NCI-H1694 treated with DMSO at 0.1 percent for 48 hours (cell line): ENCODE measurements at regions not wholly inside any gene's neighbourhood (a gene's known extent, or its start where the extent isn't known, plus 50 kb on each side); places are given as distances from the start of the nearest gene placed in this dataset.
"Not testable (repeated sequence)": the region's sequence is repeated elsewhere in the genome, so short reads cannot be mapped to it uniquely, and the experiment has no call there.

ENCODE experiments used
- DNase-seq: peaks from one replicate; lab custom pipeline; 2025; lab: John Stamatoyannopoulos, UW

DNA sequence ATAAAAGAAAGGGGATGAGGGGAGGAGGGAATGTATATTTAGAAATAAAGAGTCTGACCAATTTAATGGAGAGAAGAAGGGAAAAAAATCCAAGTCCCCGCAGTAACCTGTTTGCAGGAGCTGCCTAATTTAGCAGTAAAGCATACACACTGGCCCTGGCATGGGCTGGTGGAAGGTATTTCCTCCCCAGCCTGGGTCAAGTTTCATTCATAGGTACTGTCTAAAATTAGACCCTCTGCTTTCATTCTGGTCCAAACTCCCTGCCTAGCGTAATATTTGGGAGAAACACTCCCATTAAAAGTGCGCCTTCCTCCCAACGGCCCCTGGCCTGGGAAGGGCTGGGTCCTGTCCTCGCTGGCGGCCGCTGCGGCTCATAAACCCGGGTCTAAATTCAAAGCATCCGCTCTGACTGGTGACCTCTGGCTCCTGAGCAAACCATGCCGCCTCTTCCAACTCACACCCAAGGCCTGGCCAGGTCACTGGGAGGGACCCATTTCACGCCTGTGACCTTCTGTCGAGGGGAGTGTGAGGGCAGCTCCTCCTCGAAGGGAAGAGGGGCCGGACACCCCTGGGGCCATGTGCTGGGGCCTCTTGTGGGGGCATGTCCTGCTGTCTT lies 123.2 kb downstream of the FGF18 start:
- no peak for DNase-seq

DNA sequence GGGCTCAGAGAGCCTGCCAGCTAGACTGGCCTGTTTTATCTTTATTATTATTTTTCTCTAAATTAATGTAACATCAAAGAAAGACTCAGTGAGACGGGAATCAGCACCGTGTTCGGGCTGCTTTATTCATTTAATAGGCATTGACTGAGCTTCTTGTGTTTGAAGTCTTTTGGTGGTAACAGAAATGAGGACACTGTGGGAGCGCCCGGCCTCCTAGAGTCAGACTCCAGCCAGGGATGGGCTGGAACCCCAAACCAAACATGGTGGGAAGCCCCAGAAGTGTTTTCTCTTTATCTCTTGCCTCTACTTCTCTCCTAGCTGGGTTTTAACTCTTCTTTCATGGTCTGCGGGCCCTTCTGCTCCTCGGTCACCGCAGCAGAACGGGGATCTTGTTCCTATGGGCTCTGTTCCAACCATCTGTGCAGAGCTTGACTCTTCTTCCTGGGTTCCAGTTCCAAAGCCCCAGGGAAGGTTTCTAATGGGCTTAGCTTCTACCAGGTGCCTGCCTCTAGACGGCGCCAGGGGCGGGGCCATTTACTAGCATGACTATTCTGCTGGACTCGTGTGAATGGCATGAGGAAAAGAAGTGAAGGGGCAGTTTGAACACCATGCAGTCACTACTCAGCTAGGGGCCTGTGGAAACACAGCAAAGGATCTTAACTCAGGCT lies 123.8 kb downstream of the FGF18 start:
- DNase-seq: peak; percentile 10

DNA sequence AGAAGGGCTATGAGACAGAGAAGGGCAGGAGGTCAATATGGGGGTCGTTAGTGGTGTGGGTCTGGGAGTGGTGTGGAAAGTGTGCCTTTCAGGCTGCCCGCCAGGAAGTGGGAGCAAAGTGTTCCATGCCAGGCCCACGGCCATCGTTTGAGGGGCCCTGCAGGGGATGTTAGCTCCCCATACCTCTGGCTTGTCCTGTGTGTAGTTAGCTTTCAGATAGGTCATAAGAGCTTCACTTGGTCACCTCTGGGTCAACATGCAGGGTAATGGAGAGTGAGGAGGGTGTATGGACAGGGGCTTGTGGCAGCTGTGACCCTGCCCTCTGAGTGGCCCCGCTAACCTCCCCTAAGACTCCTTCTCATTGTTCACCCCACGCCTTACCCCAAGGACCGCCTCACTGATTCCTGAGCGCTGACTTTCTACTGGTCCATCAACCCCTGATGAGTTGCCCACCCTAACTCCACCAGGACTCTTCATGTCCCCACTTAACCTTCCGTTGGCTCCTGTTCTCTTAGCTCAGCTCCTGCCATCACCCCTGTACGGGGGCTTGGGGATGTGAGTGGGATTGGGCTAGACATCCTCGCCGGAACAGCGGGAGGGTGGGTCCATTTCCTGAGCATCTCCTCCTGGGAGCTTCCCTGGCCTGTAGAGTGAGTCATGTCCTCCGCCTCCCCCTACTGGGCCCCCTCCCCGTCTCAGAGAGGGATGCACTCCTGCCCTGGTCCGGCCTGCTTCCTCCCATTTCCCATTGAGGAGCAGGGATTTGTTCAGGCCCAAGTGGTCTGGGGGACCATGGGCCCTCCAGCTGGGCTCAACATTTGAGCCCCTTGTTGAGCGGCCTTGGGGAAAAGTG lies 125.7 kb downstream of the FGF18 start:
- no peak for DNase-seq

DNA sequence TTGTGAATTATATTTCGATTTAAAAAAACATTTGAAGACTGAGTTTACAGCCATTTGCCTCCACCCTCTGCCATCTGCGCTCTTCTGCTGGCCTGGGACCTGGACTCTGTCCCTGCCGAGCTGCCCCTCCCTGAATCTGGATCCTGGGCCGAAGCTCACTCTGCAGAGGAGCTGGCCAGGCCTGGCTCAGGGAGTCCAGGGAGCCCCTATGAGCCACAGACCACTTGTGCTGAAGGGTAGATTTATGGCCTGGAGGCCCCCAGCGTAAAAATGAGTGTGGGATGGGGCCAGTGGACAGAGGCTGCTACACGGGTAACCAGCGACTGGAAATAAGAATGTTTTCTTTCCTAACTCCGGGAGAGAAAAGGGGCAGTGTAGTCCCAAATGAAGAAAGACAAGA lies 129.8 kb downstream of the FGF18 start:
- DNase-seq: no peak

DNA sequence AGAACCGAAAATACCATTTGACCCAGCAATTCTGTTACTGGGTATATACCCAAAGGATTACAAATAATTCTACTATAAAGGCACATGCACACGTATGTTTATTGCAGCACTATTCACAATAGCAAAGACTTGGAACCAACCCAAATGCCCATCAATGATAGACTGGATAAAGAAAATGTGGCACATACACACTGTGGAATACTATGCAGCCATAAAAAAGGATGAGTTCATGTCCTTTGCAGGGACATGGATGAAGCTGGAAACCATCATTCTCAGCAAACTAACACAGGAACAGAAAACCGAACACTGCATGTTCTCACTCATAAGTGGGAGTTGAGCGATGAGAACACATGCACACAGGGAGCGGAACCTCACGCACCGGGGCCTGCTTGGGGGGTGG lies 134.4 kb downstream of the FGF18 start:
- not testable (repeated sequence) for DNase-seq

DNA sequence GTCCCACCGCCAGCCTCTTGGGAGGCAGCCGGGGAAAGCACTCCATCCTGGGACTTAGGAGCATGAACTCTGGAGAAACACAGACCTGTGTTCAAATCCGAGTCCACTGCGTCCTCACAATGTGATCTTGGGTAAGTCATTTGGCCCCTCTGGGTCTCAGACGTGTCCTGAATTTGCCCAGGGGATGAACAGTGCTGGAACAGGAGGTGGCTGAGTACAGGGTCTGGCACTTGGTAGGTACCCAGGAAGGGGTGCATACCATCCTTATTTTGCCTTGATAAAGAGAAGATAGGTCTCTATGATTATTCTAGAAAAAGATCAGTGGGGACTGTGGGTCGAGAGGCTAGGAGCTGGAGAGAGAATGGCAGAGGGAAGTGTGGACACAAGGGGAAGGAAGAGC lies 135.7 kb downstream of the FGF18 start:
- no peak for DNase-seq

DNA sequence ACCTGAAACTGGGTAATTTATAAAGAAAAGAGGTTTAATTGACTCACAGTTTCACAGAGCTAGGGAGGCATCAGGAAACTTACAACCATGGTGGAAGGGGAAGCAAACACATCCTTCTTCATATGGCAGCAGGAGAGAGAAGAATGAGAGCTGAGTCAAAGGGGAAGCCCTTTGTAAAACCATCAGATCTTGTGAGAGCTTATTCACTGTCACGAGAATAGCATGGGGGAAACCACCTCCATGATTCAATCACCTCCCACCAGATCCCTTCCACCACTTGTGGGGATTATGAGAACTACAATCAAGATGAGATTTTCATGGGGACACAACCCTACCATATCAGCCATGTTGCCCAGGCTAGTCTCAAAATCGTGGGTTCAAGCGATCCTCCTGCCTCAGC lies 143.4 kb downstream of the FGF18 start:
- DNase-seq: no peak

DNA sequence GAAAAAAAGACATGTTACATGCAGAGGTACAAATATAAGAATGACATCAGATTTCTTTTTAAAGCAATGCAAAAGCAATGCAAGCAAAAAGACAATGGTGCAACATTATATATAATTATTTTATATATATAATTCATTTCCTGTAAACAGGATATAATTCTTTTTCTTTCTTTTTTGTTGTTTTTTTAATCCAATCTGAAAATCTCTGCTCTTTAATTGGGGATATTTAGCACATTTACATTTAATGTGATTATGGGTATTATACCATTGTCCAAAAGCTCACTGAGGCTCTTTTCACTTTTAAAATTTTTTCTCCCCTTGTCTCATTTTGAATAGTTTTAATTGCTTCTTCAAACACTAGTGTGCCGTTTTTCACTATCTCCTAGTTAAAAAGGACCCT lies 148.9 kb downstream of the FGF18 start:
- DNase-seq: no peak

DNA sequence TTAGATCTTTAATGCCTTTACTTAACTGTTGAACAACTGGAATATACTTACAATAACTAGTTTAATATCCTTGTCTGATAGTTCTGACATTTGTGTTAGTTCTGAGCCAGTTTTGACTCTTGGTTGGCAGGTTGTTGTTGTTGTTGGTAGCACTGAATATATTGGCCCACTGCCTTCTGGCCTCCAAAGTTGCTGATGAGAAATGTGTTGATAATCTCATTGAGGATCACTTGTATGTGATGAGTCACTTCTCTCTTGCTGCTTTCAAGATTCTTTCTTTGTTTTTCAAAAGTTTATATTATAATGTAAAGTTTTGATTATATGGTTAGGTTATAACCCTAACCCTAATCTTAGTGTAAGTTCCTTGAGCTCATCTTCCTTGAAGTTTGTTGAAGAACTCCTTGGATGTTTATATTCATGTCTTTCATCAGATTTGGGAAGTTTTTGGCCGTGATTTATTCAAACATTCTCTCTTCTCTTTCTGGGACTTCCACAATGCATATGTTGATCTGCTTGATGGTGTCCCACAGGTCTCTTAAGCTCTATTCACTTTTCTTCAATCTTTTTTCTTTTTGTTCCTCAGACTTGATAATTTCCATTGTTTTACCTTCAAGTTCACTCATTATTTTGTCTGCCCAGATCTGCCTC lies 149.7 kb downstream of the FGF18 start:
- no peak for DNase-seq

DNA sequence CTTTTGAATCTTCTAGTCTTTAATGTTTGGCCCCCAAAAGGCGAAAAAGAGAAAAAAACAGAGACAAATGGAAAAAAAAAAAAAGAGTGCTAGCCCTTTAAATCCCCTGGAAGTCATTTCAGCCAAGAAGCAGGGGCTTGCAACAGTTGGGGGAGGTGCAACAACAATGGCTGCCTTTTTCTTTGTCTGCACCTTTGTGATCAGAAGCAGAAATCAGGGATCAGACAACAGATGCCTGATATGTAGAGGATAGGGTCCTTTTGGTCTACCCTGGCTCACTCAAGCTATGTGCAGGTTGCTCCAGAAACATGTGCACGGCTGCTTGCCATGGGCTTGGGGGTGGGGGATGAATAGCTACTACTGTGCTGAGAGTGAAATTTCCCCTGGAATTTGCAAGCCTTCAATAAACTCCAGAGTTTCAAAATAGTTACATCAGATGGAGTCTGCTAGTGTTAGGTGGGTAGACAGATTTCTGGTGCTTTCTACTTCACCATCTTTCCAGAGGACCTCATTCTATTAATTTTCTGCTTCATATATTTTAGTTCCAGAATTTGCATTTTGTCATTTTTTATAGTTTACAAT lies 150.9 kb downstream of the FGF18 start:
- no peak for DNase-seq

DNA sequence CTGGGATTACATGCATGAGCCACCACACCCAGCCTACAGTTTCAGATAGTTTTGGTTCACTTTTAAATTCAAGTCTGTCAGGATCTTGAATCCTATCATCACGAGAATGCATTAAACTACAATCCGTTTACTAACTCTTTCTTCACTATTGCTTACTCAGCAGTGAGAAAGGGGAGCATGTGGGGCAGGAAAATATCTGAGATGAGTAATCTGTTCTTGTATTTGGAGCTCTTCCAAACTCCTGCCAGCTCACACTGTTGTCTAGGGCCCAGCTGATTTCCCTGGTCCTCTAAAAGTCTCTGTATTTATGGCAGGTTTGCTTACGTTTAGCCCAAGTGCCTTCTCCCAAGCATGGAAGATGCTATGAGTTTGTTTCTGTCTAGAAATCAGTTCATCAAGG lies 152.2 kb downstream of the FGF18 start:
- DNase-seq: no peak

DNA sequence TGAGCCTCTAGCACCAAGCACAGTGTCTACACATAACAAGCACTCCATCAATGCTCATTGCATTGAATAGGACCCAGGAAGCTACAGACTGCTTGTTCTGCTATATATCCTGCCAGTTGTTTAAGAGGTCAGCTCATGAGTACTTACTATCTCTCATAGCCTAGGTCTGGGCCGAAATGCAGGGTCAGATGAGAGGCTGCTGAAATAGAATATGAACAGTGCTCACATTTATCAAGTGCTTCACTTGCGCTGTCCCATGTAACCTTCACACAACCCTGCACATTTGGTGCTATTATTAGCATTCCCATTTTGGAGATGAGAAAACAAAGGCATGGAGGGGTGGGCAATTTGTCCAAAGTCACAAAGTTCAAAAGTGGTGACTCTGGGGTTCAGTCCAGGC lies 153.6 kb downstream of the FGF18 start:
- no peak for DNase-seq

DNA sequence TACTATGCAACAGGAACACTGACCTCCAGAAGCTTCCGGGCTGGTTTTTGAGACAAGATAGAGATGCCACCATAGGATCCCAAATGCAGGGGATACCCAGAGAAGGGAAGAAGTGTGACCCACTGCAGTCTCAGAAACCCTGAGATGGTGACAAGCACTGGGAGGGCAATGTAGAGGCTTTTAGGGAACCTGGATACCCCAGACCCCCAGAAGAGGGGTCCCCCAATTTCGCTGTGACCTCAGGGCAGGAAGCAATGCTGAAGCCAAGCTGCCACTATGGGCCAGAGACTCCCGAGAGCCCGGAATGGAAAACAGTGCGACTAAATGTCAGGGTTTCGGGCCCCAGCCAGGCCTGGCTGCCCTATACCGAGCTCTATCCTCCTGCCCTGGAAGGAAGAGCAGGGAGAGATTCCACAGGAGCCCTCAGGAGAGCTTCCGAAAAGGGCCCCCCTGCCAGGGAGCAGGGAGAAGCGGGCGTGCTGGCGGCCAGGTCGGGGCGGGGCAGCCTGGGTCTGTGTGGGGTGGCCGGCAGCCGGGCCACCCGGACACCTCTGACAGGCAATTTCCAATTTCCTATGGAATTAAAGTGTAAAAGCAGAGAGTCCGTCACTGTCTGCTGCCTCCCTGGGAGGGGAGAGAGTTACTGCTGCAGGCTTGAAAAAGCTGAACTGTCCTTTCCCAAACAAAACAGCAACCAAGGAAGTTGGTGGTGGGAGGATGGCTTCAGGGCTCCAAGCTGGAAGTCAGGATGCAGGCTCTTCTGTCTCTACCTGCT lies 154.2 kb downstream of the FGF18 start:
- DNase-seq: no peak

DNA sequence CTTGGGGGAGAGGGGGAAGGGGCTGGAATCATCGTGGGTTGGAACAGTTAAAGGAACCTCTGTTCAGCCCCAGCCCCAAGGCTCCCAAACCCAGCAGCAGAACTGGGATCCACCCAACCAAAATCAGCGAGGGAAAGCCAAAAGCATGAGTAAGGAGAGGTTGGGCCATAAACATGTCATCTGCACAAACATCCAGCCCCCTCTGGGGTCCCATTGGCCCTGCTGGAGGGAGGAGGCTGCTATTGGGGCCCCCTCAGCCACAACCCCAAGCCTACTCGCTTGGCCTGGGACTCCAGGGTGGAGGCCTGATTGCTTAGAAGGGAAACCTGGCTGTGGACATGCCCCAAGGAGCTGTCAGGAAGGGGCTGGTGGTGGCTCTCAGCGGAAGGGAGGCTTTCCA lies 154.9 kb downstream of the FGF18 start:
- DNase-seq: no peak

DNA sequence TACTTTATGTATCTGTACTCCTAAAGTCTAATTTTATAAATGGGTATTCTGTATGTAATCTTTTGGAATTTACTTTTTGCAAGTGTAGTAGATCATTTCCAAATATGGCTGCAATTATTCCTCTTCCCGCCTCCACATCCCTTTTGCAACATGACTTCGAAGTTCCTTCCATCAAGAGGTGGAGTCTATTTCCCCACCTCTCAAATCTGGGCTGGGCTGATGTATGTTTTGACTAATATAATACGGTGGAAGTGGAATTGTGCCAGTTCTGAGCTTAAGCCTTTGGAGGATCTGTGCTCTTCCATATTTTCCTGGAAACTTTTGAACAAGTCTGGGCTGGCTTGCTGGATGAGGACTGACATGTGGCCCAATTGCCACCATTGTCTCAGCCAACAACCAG lies 155.9 kb downstream of the FGF18 start:
- no peak for DNase-seq

DNA sequence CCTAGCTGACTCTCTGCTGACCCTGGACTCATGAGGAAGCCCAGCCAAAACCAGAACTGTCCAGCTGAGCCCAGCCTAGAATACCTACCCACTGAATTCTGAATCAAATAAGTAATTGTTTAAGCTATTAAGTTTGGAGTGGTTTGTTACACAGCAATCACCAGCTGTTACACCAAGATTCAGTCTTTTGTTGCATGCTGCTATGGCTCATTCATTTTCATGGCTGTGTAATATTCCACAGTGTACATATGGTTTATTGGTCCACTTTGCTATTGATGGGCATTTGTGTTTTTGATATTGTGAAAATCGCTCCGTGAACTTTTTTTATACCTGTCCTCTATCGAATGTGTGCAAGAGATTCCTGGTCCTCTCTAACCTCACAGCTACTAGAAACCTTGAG lies 156.4 kb downstream of the FGF18 start:
- DNase-seq: no peak

DNA sequence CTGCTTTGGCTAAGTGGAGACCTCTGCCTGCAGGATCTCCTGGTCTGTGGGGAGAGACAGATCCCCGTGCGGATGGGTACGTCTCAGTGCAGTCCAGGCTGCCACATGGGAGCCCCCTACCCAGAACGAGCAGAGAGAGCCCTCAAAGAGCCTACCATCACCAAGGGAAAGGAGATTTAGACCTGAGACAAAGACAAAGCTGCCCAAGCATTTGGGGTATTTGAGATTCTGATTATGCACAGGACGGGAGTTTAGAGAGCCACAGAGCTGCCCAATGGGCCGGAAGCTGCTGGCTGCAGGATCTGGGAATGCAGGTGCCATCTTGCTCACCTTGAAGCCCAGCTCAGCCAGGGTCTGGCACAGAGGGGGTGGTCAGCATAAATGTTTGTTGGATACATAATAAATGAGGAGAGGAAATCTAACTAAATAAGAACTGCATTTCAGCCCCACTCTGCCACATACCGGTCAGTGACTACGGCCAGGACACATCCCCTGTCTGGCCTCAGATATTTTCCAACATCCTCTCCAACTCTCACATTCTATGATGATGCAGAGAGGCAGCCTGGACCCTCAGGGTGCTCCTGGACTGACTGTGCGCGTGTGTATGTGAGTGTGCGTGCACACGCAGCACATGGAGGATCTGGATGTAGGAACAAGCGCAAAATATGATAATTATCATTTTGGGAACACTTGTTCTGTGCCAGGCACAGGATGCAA lies 157.8 kb downstream of the FGF18 start:
- DNase-seq: no peak

DNA sequence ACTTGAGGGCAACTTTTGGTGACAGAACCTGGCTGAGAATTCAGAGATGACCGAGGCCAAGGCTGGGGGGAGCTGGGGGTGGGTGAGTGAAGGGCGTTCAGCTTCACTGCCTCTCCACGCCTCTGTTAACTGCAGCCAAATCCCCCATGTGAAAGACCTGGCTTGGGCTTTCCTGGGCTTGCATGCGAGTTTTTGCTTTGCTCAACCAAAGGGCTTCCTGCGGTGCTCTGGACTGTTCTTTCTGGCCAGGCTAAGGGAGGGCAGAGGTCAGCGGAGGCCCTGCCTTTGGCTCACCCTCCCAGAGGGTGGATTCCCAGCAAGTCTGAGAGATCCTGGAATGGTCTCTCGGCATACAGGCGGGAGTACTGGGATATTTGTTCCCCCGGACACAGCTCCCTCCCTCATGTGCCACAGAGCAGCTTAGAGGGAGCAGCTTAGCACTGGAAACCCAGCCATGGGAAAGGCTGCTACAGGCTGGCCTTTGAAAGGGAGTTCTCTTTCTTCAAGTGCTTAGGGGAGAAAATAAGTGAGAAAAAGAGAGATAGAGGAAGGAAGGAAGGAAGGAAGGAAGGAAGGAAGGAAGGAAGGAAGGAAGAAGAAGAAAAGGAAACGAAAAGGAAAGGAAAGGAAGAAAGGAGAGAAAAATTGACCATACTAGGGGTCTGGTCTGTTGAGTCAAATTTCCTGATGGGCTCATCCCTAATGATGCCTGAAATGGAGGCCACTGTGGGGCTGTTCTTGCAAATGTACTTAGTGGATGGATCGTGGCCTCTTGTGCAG lies 158.8 kb downstream of the FGF18 start:
- DNase-seq: no peak

DNA sequence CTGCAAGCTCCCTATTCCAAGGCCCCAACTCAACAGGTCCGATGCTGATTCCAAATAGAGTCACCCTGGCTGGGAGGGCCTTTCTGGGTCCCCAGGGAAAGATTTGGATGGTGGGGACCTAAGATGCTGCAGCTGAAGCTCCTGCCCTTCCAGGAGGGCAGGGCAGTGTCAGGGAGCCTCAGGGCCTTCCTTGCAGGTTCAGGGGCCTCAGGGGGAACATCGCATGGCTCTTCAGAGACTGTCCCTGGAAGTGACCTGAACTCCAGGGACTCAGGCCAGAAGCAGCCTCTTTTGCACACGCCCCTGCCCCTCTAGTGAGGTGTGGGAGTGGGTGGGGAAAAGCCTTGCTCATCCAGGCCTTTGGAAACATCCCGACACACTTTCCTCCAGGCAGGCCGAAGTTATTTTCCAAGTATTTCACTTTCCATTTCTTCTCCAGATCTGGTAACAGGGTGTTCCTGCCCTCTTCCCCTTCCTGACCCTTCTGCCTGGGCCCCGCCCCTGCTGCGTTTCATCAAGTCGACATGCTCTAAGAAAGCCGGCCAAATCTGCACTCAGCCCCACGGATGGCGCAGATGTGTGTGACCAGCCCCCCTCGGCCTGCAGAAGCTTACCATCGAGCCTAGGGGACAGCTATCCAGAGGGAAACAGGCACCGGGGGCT lies 159.5 kb downstream of the FGF18 start:
- no peak for DNase-seq

DNA sequence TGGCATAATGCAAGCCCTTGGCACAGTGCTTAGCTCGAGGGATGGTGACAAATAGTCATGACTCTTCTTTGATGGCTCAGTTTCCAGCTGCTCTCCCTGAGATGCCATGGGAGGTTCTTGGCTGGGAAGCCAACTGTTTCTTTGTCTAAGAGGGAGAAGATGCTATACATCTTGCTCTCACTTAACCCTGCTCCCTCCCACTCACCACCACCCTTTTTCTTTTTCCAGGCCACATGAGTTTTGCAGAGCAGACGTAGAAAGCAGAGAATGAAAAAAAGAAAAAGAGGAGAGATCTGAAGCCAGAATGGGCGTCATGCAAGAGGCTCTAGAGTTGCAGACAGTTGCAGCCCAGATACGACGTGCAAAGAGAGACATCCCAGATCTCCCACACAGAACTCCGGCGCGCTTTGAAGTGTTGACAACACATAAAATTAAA lies 160.5 kb downstream of the FGF18 start:
- DNase-seq: no peak
